OCI-LY7 (cell line): ENCODE measurements at regions not wholly inside any gene's neighbourhood (a gene's known extent, or its start where the extent isn't known, plus 50 kb on each side); places are given as distances from the start of the nearest gene placed in this dataset.

Experiments
- BruUV-seq: library from RNA; stranded (reverse); fragments of 400-500 nt; replicated peaks from 2 replicates; lab custom pipeline; 2021; lab: Mats Ljungman, UMichigan
- CTCF ChIA-PET: fragments of 300-600 bp; sonication (Branson Sonifier 250); formaldehyde crosslinking; loops from one replicate; lab custom pipeline; 2022; ENCODE audit warnings: antibody characterized with exemption; ENCODE audit not compliant: unreplicated experiment; lab: Charles Lee
- POLR2A ChIA-PET: fragments of 300-600 bp; sonication (Branson Sonifier 250); formaldehyde crosslinking; loops from one replicate; lab custom pipeline; 2022; ENCODE audit warnings: antibody characterized with exemption; lab: Charles Lee
- DNase-seq: peaks from one replicate; pipeline ENCODE4 v3.0.0-alpha.2; 2015; ENCODE audit warnings: low spot score
- H2AFZ ChIP-seq: fragments of 200-600 bp; sonication (generic), shearing (Covaris generic); 2 replicates; pipeline ENCODE4 v1.6.1; 2014; ENCODE audit warnings: mild to moderate bottlenecking, antibody characterized with exemption, low read length, moderate library complexity
- H3K27ac ChIP-seq: fragments of 200-600 bp; sonication (generic); 2 replicates; pipeline ENCODE4 v1.5.1; 2014; ENCODE audit warnings: mixed run types, low read depth, mild to moderate bottlenecking, moderate library complexity, low read length, inconsistent platforms; ENCODE audit not compliant: poor library complexity, severe bottlenecking
- H3K36me3 ChIP-seq: fragments of 200-600 bp; sonication (generic); 2 replicates; pipeline ENCODE4 v1.6.1; 2014; ENCODE audit warnings: mild to moderate bottlenecking, antibody characterized with exemption, low read length, moderate library complexity, mixed read lengths; ENCODE audit not compliant: insufficient read depth
- H3K4me1 ChIP-seq: fragments of 200-600 bp; sonication (generic); 2 replicates; pipeline ENCODE4 v1.5.1; 2014; ENCODE audit warnings: mild to moderate bottlenecking, low read length; ENCODE audit not compliant: insufficient read depth, poor library complexity, severe bottlenecking
- H3K4me2 ChIP-seq: fragments of 200-600 bp; sonication (generic); 2 replicates; pipeline ENCODE4 v1.6.1; 2014; ENCODE audit warnings: mild to moderate bottlenecking, low read length
- H3K4me3 ChIP-seq: fragments of 200-600 bp; sonication (generic); 2 replicates; pipeline ENCODE4 v1.5.1; 2014; ENCODE audit warnings: mild to moderate bottlenecking, low read depth, low read length; ENCODE audit not compliant: poor library complexity, severe bottlenecking
- H3K79me2 ChIP-seq: fragments of 200-600 bp; sonication (generic); 2 replicates; pipeline ENCODE4 v1.6.1; 2016; ENCODE audit warnings: low read depth, mild to moderate bottlenecking, low read length, moderate library complexity, mixed read lengths; ENCODE audit not compliant: insufficient read depth
- H3K9me2 ChIP-seq: fragments of 200-600 bp; sonication (generic); 2 replicates; pipeline ENCODE4 v1.6.1; 2016; ENCODE audit warnings: mild to moderate bottlenecking, low read length, mixed read lengths; ENCODE audit not compliant: insufficient read depth
- H3K9me3 ChIP-seq: fragments of 200-600 bp; sonication (generic); 2 replicates; pipeline ENCODE4 v1.6.1; 2014; ENCODE audit warnings: mild to moderate bottlenecking, mixed run types, low read length, mixed read lengths
- H4K20me1 ChIP-seq: fragments of 200-600 bp; sonication (generic); 2 replicates; pipeline ENCODE4 v1.6.1; 2014; ENCODE audit warnings: mild to moderate bottlenecking, antibody characterized with exemption, low read length, moderate library complexity, mixed read lengths; ENCODE audit not compliant: insufficient read depth
- CTCF ChIP-seq: fragments of 200-600 bp; sonication (generic); conservative IDR thresholded peaks from 2 replicates; pipeline ENCODE4 v1.5.1; 2014; ENCODE audit warnings: mild to moderate bottlenecking, antibody characterized with exemption, low read length, moderate library complexity, mixed read lengths
- EZH2phosphoT487 ChIP-seq: fragments of 200-600 bp; sonication (generic); IDR thresholded peaks from 2 replicates; pipeline ENCODE4 v1.6.1; 2018; ENCODE audit warnings: low read depth, borderline replicate concordance, mild to moderate bottlenecking, mixed run types, antibody characterized with exemption, low read length, moderate library complexity, mixed read lengths
- intact Hi-C: fragments of 100-400 bp; cut with micrococcal nuclease; formaldehyde crosslinking; loops from one replicate; pipeline ENCODE4 v1.10.0; 2022; ENCODE audit not compliant: unreplicated experiment

- CTCF ChIA-PET, result no interaction called here
- H3K4me2 ChIP-seq, result no peak overlapping the region
- H3K79me2 ChIP-seq, result no peaks in the 10 kb centered on the region
- H3K9me2 ChIP-seq, result no peaks in the 10 kb centered on the region
- H3K4me3 ChIP-seq, result no peak overlapping the region
- no peak for DNase-seq
- no peaks in the 10 kb centered on the region for H3K4me1 ChIP-seq
- POLR2A ChIA-PET, result no interaction called here
- no peak overlapping the region for H3K27ac ChIP-seq
- BruUV-seq, result no TSS peak
- TF ChIP-seq EZH2phosphoT487, result no peak
- no peak for TF ChIP-seq CTCF
- no peaks in the 10 kb centered on the region for H3K9me3 ChIP-seq
- no peaks in the 10 kb centered on the region for H4K20me1 ChIP-seq
- H2AFZ ChIP-seq, result no peak overlapping the region
- intact Hi-C loops, result no loop called here
- no peaks in the 10 kb centered on the region for H3K36me3 ChIP-seq
Observed at GRCh38 chr14:39972704-39973103, 540.5 kb upstream of the FBXO33 start.

GRCh38 chr14:39967885-39968284 is 535.7 kb upstream of the FBXO33 start:
- BruUV-seq, result no TSS peak
- CTCF ChIA-PET, result no interaction called here
- no peaks in the 10 kb centered on the region for H3K36me3 ChIP-seq
- TF ChIP-seq EZH2phosphoT487 (no peak), CTCF (no peak)
- H3K4me3 ChIP-seq, result no peak overlapping the region
- H4K20me1 ChIP-seq, result no peaks in the 10 kb centered on the region
- H3K9me2 ChIP-seq, result no peaks in the 10 kb centered on the region
- intact Hi-C loops, result no loop called here
- no peak overlapping the region for H2AFZ ChIP-seq
- POLR2A ChIA-PET, result interaction anchor here (1.1 kb wide), 1 partner anchor 10 kb away, joined by 3 read pairs; no protein-coding TSS in a partner anchor
- no peaks in the 10 kb centered on the region for H3K4me1 ChIP-seq
- H3K79me2 ChIP-seq, result no peaks in the 10 kb centered on the region
- no peak overlapping the region for H3K4me2 ChIP-seq
- H3K27ac ChIP-seq, result no peak overlapping the region
- no peaks in the 10 kb centered on the region for H3K9me3 ChIP-seq
- DNase-seq, result no peak

DNA sequence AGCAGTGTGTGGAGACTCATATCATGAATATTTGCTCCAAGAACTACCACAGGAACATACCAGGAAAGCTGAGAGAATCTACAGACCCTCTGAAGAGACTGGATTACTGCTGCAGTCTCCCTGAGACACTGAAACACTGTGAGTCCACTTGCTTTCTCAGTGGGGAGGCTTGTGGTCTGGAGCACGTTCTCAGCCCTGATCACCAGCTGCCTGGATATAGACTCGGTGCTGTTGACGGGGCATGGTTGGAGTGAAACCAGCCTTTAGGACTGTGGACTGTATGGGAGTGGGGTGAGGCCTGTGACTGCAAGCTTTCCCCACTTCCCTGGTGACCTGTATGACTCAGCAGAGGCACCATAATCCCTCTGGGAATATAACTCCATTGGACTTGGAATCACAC is 525.8 kb upstream of the FBXO33 start:
- peak overlapping the region; percentile 5; the same call in 1 of the 2 replicates for H2AFZ ChIP-seq
- no peaks in the 10 kb centered on the region for H3K9me3 ChIP-seq
- H4K20me1 ChIP-seq, result no peaks in the 10 kb centered on the region
- POLR2A ChIA-PET, result interaction anchor here (0.7 to 1.3 kb wide), 2 partner anchors 10 to 417 kb away, joined by 3 read pairs; no protein-coding TSS in a partner anchor
- H3K27ac ChIP-seq, result no peak overlapping the region
- TF ChIP-seq EZH2phosphoT487 (no peak), CTCF (no peak)
- H3K9me2 ChIP-seq, result no peaks in the 10 kb centered on the region
- BruUV-seq, result no TSS peak
- no peak for DNase-seq
- intact Hi-C loops, result no loop called here
- H3K4me1 ChIP-seq, result no peaks in the 10 kb centered on the region
- H3K4me2 ChIP-seq, result no peak overlapping the region
- CTCF ChIA-PET, result no interaction called here
- H3K4me3 ChIP-seq, result no peak overlapping the region
- H3K79me2 ChIP-seq, result no peaks in the 10 kb centered on the region
- H3K36me3 ChIP-seq, result no peaks in the 10 kb centered on the region
